NB4 (cell line): ENCODE measurements at regions not wholly inside any gene's neighbourhood (a gene's known extent, or its start where the extent isn't known, plus 50 kb on each side); places are given as distances from the start of the nearest gene placed in this dataset.

Experiments
- CTCF ChIP-seq: IDR thresholded peaks from one replicate; pipeline ENCODE4 v1.5.1; 2012; ENCODE audit warnings: low read depth, low read length
- MAX ChIP-seq: IDR thresholded peaks from 2 replicates; pipeline ENCODE4 v1.6.1; 2011; ENCODE audit warnings: low read depth, low read length
- MYC ChIP-seq: IDR thresholded peaks from 2 replicates; pipeline ENCODE4 v1.6.1; 2011; ENCODE audit warnings: low read depth, low read length
- POLR2A ChIP-seq: IDR thresholded peaks from 2 replicates; pipeline ENCODE4 v1.6.1; 2011; ENCODE audit warnings: mild to moderate bottlenecking; ENCODE audit not compliant: insufficient read length; ENCODE audit errors: extremely low read depth

GRCh38 chr1:199851439-199852140, 175.9 kb upstream of the NR5A2 start:
- TF ChIP-seq POLR2A: no peak
- no peak for TF ChIP-seq CTCF
- no peak for TF ChIP-seq MAX
- TF ChIP-seq MYC: no peak
